ENCODE measurements at regions not wholly inside any gene's neighbourhood (a gene's known extent, or its start where the extent isn't known, plus 50 kb on each side); places are given as distances from the start of the nearest gene placed in this dataset.

GRCh38 chr2:57156231-57156924, 890.2 kb upstream of the VRK2 start:
- Histone ChIP-seq H3K9me3 (no peaks in the 10 kb centered on the region), H3K4me3 (ENCODE audit: low read depth, low read length) (no peak overlapping the region), H3K4me1 (no peaks in the 10 kb centered on the region), H3K36me3 (ENCODE audit: control insufficient read depth, insufficient read depth, low read length) (no peaks in the 10 kb centered on the region), H3K27me3 (replicated peaks; ENCODE audit: control insufficient read depth, insufficient read depth, low read length) (no peaks in the 10 kb centered on the region)
- no peaks in the 10 kb centered on the region for H3K27me3 Mint-ChIP-seq (ENCODE audit: insufficient read depth, unreplicated experiment)
- ChIA-PET POLR2A (no interaction called here), CTCF (no interaction called here)
- DNase-seq = no peak
- H3K27ac Mint-ChIP-seq (ENCODE audit: unreplicated experiment) = no peak overlapping the region
- no TSS peak for BruUV-seq (replicated peaks)
- intact Hi-C loops (cut with micrococcal nuclease; ENCODE audit: unreplicated experiment) = no loop called here
- no peak for TF ChIP-seq CTCF (IDR thresholded peaks at IDR 0.05; ENCODE audit: insufficient read depth in 1 of 2, low read depth in 1 of 2, low read length in 1 of 2, severe bottlenecking in 1 of 2, unreplicated experiment in 1 of 2)
- no peaks in the 10 kb centered on the region for H3K36me3 Mint-ChIP-seq (ENCODE audit: insufficient read depth, unreplicated experiment)
- H3K9me3 Mint-ChIP-seq (ENCODE audit: unreplicated experiment) = no peaks in the 10 kb centered on the region
- H3K4me1 Mint-ChIP-seq (ENCODE audit: low read depth, unreplicated experiment) = no peaks in the 10 kb centered on the region
- no peak overlapping the region for H3K4me3 Mint-ChIP-seq (ENCODE audit: unreplicated experiment)

- POLR2A ChIA-PET = no interaction called here
- DNase-seq = no peak
- no peaks in the 10 kb centered on the region for H3K9me3 Mint-ChIP-seq (ENCODE audit: unreplicated experiment)
- no peaks in the 10 kb centered on the region for H3K4me1 Mint-ChIP-seq (ENCODE audit: low read depth, unreplicated experiment)
- no peak overlapping the region for H3K27ac Mint-ChIP-seq (ENCODE audit: unreplicated experiment)
- H3K4me1 ChIP-seq = no peaks in the 10 kb centered on the region
- no TSS peak for BruUV-seq (replicated peaks)
- H3K27me3 Mint-ChIP-seq (ENCODE audit: insufficient read depth, unreplicated experiment) = no peaks in the 10 kb centered on the region
- no peak overlapping the region for H3K4me3 ChIP-seq (ENCODE audit: low read depth, low read length)
- intact Hi-C loops (cut with micrococcal nuclease; ENCODE audit: unreplicated experiment) = no loop called here
- no peak for TF ChIP-seq CTCF (IDR thresholded peaks at IDR 0.05; ENCODE audit: insufficient read depth in 1 of 2, low read depth in 1 of 2, low read length in 1 of 2, severe bottlenecking in 1 of 2, unreplicated experiment in 1 of 2)
- CTCF ChIA-PET = no interaction called here
- no peak overlapping the region for H3K4me3 Mint-ChIP-seq (ENCODE audit: unreplicated experiment)
- H3K36me3 Mint-ChIP-seq (ENCODE audit: insufficient read depth, unreplicated experiment) = no peaks in the 10 kb centered on the region
- no peaks in the 10 kb centered on the region for H3K36me3 ChIP-seq (ENCODE audit: control insufficient read depth, insufficient read depth, low read length)
- no peaks in the 10 kb centered on the region for H3K27me3 ChIP-seq (replicated peaks; ENCODE audit: control insufficient read depth, insufficient read depth, low read length)
- H3K9me3 ChIP-seq = no peaks in the 10 kb centered on the region
Measured at GRCh38 chr2:57160976-57161375, 885.6 kb upstream of the VRK2 start.

- H3K4me3 Mint-ChIP-seq (ENCODE audit: unreplicated experiment) = no peak overlapping the region
- no TSS peak for BruUV-seq (replicated peaks)
Measured at GRCh38 chr2:57177176-57177575, 869.4 kb upstream of the VRK2 start.

More at GRCh38 chr2:57177176-57177575, 869.4 kb upstream of the VRK2 start:
- H3K9me3 Mint-ChIP-seq (ENCODE audit: unreplicated experiment) = no peaks in the 10 kb centered on the region
- intact Hi-C loops (cut with micrococcal nuclease; ENCODE audit: unreplicated experiment) = no loop called here
- no peaks in the 10 kb centered on the region for H3K27me3 Mint-ChIP-seq (ENCODE audit: insufficient read depth, unreplicated experiment)
- Histone ChIP-seq H3K9me3 (no peaks in the 10 kb centered on the region), H3K4me1 (no peaks in the 10 kb centered on the region), H3K27me3 (replicated peaks; ENCODE audit: control insufficient read depth, insufficient read depth, low read length) (no peaks in the 10 kb centered on the region), H3K36me3 (ENCODE audit: control insufficient read depth, insufficient read depth, low read length) (no peaks in the 10 kb centered on the region), H3K4me3 (ENCODE audit: low read depth, low read length) (no peak overlapping the region)
- no peaks in the 10 kb centered on the region for H3K36me3 Mint-ChIP-seq (ENCODE audit: insufficient read depth, unreplicated experiment)
- no peak overlapping the region for H3K27ac Mint-ChIP-seq (ENCODE audit: unreplicated experiment)
- H3K4me1 Mint-ChIP-seq (ENCODE audit: low read depth, unreplicated experiment) = no peaks in the 10 kb centered on the region
- TF ChIP-seq CTCF (IDR thresholded peaks at IDR 0.05; ENCODE audit: insufficient read depth in 1 of 2, low read depth in 1 of 2, low read length in 1 of 2, severe bottlenecking in 1 of 2, unreplicated experiment in 1 of 2) = no peak
- POLR2A ChIA-PET = no interaction called here
- CTCF ChIA-PET = no interaction called here
- no peak for DNase-seq

Measured in Caco-2 (cell line).